ENCODE measurements at regions not wholly inside any gene's neighbourhood (a gene's known extent, or its start where the extent isn't known, plus 50 kb on each side); places are given as distances from the start of the nearest gene placed in this dataset.

- no peak for TF ChIP-seq PHF8 (IDR thresholded peaks at IDR 0.05; ENCODE audit: borderline replicate concordance, low read length)
- no peak for TF ChIP-seq HEY1 (CRISPR knock-in tag; IDR thresholded peaks at IDR 0.05; ENCODE audit: borderline replicate concordance)
- TF ChIP-seq ZNF518B (CRISPR knock-in tag; IDR thresholded peaks at IDR 0.05), result no peak
- no peak for TF ChIP-seq ELK3 (CRISPR knock-in tag; IDR thresholded peaks at IDR 0.05)
- TF ChIP-seq ZNF408 (CRISPR knock-in tag; IDR thresholded peaks at IDR 0.05; ENCODE audit: low read depth), result no peak
- TF ChIP-seq ATF2 (CRISPR knock-in tag; IDR thresholded peaks at IDR 0.05), result no peak
- no peak for TF ChIP-seq KLF6 (CRISPR knock-in tag; IDR thresholded peaks at IDR 0.05; ENCODE audit: borderline replicate concordance)
These were observed 1397.0 kb downstream of the FAM133A start (continued) for GRCh38 chrX:95071052-95071451.
